H9 (cell line): ENCODE measurements at regions not wholly inside any gene's neighbourhood (a gene's known extent, or its start where the extent isn't known, plus 50 kb on each side); places are given as distances from the start of the nearest gene placed in this dataset.

ENCODE experiments used
- DNase-seq: peaks from one replicate; pipeline ENCODE4 v3.0.0-alpha.2; 2017
- H2AFZ ChIP-seq: one replicate; pipeline ENCODE4 v1.6.1; 2013; ENCODE audit warnings: mild to moderate bottlenecking, low read length, control low read depth, moderate library complexity
- H2AK5ac ChIP-seq: 2 replicates; pipeline ENCODE4 v1.6.1; 2013; ENCODE audit warnings: low read length, control low read depth, mixed read lengths; ENCODE audit not compliant: insufficient read length
- H2BK120ac ChIP-seq: one replicate; pipeline ENCODE4 v1.6.1; 2013; ENCODE audit warnings: low read depth, mild to moderate bottlenecking, low read length, control low read depth, inconsistent platforms; ENCODE audit not compliant: poor library complexity, severe bottlenecking
- H2BK12ac ChIP-seq: 2 replicates; pipeline ENCODE4 v1.6.1; 2013; ENCODE audit warnings: low read length, control low read depth, mixed read lengths, low read depth; ENCODE audit not compliant: insufficient read length
- H2BK15ac ChIP-seq: 2 replicates; pipeline ENCODE4 v1.6.1; 2013; ENCODE audit warnings: low read depth, low read length, control low read depth
- H2BK20ac ChIP-seq: one replicate; pipeline ENCODE4 v1.6.1; 2013; ENCODE audit warnings: low read depth, mild to moderate bottlenecking, low read length, control low read depth, inconsistent platforms; ENCODE audit not compliant: poor library complexity, severe bottlenecking
- H2BK5ac ChIP-seq: 2 replicates; pipeline ENCODE4 v1.6.1; 2013; ENCODE audit warnings: low read length, control low read depth, mixed read lengths; ENCODE audit not compliant: insufficient read length
- H3K14ac ChIP-seq: 2 replicates; pipeline ENCODE4 v1.6.1; 2013; ENCODE audit warnings: low read length, control low read depth; ENCODE audit not compliant: insufficient read depth
- H3K18ac ChIP-seq: 2 replicates; pipeline ENCODE4 v1.6.1; 2013; ENCODE audit warnings: low read depth, mild to moderate bottlenecking, mixed read lengths, low read length, control low read depth; ENCODE audit not compliant: insufficient read length
- H3K23ac ChIP-seq: 2 replicates; pipeline ENCODE4 v1.6.1; 2013; ENCODE audit warnings: low read length, control low read depth, mixed read lengths, low read depth; ENCODE audit not compliant: insufficient read length
- H3K23me2 ChIP-seq: 2 replicates; pipeline ENCODE4 v1.6.1; 2013; ENCODE audit warnings: low read depth, mild to moderate bottlenecking, mixed read lengths, low read length, control low read depth; ENCODE audit not compliant: insufficient read length, poor library complexity, severe bottlenecking
- H3K27ac ChIP-seq: 2 replicates; pipeline ENCODE4 v1.5.1; 2013; ENCODE audit warnings: low read length, control low read depth, mixed read lengths, low read depth; ENCODE audit not compliant: insufficient read length
- H3K27me3 ChIP-seq: 2 replicates; pipeline ENCODE4 v1.6.1; 2013; ENCODE audit warnings: low read length, control low read depth, inconsistent platforms; ENCODE audit not compliant: insufficient read depth
- H3K4ac ChIP-seq: 2 replicates; pipeline ENCODE4 v1.6.1; 2013; ENCODE audit warnings: low read depth, mild to moderate bottlenecking, control low read depth, inconsistent platforms, low read length, moderate library complexity
- H3K4me1 ChIP-seq: 2 replicates; pipeline ENCODE4 v1.6.1; 2013; ENCODE audit warnings: low read length, control low read depth, inconsistent platforms; ENCODE audit not compliant: insufficient read depth
- H3K4me2 ChIP-seq: 2 replicates; pipeline ENCODE4 v1.6.1; 2013; ENCODE audit warnings: low read length, control low read depth, mixed read lengths; ENCODE audit not compliant: insufficient read length, insufficient read depth
- H3K56ac ChIP-seq: 2 replicates; pipeline ENCODE4 v1.6.1; 2013; ENCODE audit warnings: low read depth, mild to moderate bottlenecking, mixed read lengths, low read length, control low read depth; ENCODE audit not compliant: insufficient read length
- H3K79me1 ChIP-seq: 2 replicates; pipeline ENCODE4 v1.6.1; 2013; ENCODE audit warnings: low read depth, mild to moderate bottlenecking, moderate library complexity, low read length, control low read depth, inconsistent platforms; ENCODE audit not compliant: insufficient read depth, poor library complexity, severe bottlenecking
- H3K79me2 ChIP-seq: 2 replicates; pipeline ENCODE4 v1.6.1; 2013; ENCODE audit warnings: low read length, control low read depth, inconsistent platforms; ENCODE audit not compliant: insufficient read depth
- H3K9ac ChIP-seq: 2 replicates; pipeline ENCODE4 v1.6.1; 2013; ENCODE audit warnings: low read length, control low read depth, mixed read lengths; ENCODE audit not compliant: insufficient read length; ENCODE audit errors: extremely low read depth
- H3K9me3 ChIP-seq: one replicate; pipeline ENCODE4 v1.6.1; 2013; ENCODE audit warnings: low read depth, low read length, inconsistent platforms; ENCODE audit not compliant: control insufficient read depth
- H3T11ph ChIP-seq: one replicate; pipeline ENCODE4 v1.6.1; 2013; ENCODE audit warnings: mild to moderate bottlenecking, low read length, control low read depth, inconsistent platforms
- H4K20me1 ChIP-seq: one replicate; pipeline ENCODE4 v1.6.1; 2013; ENCODE audit not compliant: control insufficient read depth, insufficient read length, insufficient read depth
- H4K5ac ChIP-seq: 2 replicates; pipeline ENCODE4 v1.6.1; 2013; ENCODE audit warnings: low read depth, mild to moderate bottlenecking, mixed read lengths, low read length, control low read depth; ENCODE audit not compliant: insufficient read length
- H4K8ac ChIP-seq: replicated peaks from 2 replicates; pipeline ENCODE4 v1.6.1; 2013; ENCODE audit warnings: low read length, control low read depth, mixed read lengths, low read depth; ENCODE audit not compliant: insufficient read length
- H4K91ac ChIP-seq: 2 replicates; pipeline ENCODE4 v1.6.1; 2013; ENCODE audit warnings: low read depth, mild to moderate bottlenecking, moderate library complexity, mixed read lengths, low read length, control low read depth; ENCODE audit not compliant: insufficient read length
- H3K27ac Mint-ChIP-seq, 3 experiments: 2 replicates in 2 of 3; 3 replicates in 1 of 3; pipeline ENCODE4 v1.8.0; 2020 to 2021; ENCODE audit warnings: mixed read lengths in 3 of 3, mild to moderate bottlenecking in 1 of 3, moderate library complexity in 1 of 3
- H3K27me3 Mint-ChIP-seq: 2 replicates; pipeline ENCODE4 v1.8.0; 2021; ENCODE audit warnings: low read depth, mild to moderate bottlenecking, moderate library complexity, mixed read lengths
- H3K36me3 Mint-ChIP-seq, 3 experiments: 2 replicates in 2 of 3; 3 replicates in 1 of 3; pipeline ENCODE4 v1.8.0; 2020 to 2021; ENCODE audit warnings: low read depth in 3 of 3, mixed read lengths in 3 of 3; ENCODE audit not compliant: insufficient read depth in 1 of 3
- H3K4me1 Mint-ChIP-seq, 2 experiments: 2 replicates each; pipeline ENCODE4 v1.8.0; 2020; ENCODE audit warnings: mixed read lengths in 2 of 2
- H3K4me3 Mint-ChIP-seq, 2 experiments: 2 replicates in 1 of 2; 3 replicates in 1 of 2; pipeline ENCODE4 v1.8.0; 2020 to 2021; ENCODE audit warnings: mild to moderate bottlenecking in 2 of 2, mixed read lengths in 2 of 2, moderate library complexity in 1 of 2
- H3K9me3 Mint-ChIP-seq, 2 experiments: 2 replicates in 1 of 2; 3 replicates in 1 of 2; pipeline ENCODE4 v1.8.0; 2020; ENCODE audit warnings: mild to moderate bottlenecking in 2 of 2, mixed read lengths in 2 of 2, moderate library complexity in 1 of 2
- WGBS: extraction: QIAGEN DNeasy Blood & Tissue Kit; methylation state at CpG from one replicate; pipeline ENCODE4 v1.1.7; 2013; ENCODE audit warnings: missing lambda C conversion rate, low lambda C conversion rate, mixed read lengths; ENCODE audit not compliant: insufficient read length; ENCODE audit errors: extremely low coverage; 5-methylcytosine and 5-hydroxymethylcytosine counted together
- TF ChIP-seq, protein P1 (sequence below): fragments of 200-600 bp; sonication (generic); conservative IDR thresholded peaks from 3 replicates; pipeline ENCODE4 v1.8.0; 2021; ENCODE audit warnings: antibody characterized with exemption, mild to moderate bottlenecking

DNA sequence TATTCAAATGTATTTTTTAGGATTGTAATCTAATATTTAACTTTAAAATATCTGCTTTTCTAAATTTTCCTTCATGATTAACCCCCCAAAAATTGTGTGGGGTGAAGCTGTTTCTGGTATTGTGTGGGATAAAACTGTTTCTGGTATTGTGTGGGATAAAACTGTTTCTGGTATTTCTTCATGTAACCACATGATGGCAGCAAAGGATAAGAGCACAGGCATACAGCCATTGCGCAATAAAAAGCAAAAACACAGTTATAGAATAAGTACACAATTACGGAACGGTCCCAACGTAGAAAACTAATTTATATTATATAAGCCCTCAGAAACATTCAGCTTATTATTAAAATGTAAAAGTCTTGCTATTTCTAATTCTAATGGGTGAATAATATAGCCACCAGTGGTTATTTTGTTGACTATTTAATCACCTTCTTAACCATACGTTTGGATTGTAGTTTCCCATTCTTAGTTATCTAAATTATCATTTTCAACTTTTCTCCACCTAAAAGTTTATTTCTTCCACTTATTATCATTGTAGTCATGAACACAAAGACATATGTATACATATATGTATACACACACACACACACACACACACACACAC lies 333.9 kb upstream of the FSTL5 start:
- no peaks in the 10 kb centered on the region for H4K20me1 ChIP-seq
- H3K23ac ChIP-seq: no peak overlapping the region
- no peaks in the 10 kb centered on the region for H3K79me1 ChIP-seq
- H3K27ac Mint-ChIP-seq: no peak overlapping the region
- no peak overlapping the region for H4K8ac ChIP-seq
- no peak overlapping the region for H3K18ac ChIP-seq
- DNase-seq: no peak
- no peak overlapping the region for H3T11ph ChIP-seq
- no peak overlapping the region for H3K4me3 Mint-ChIP-seq
- no peak overlapping the region for H2BK15ac ChIP-seq
- peaks cover 0 to 2% (median under 1%) of the 10 kb centered on the region in 3 experiments; a peak in 2 of 7 replicates for H3K36me3 Mint-ChIP-seq
- no peaks in the 10 kb centered on the region for H3K27me3 Mint-ChIP-seq
- no peak overlapping the region for H3K4me2 ChIP-seq
- H3K4me1 ChIP-seq: no peaks in the 10 kb centered on the region
- H3K4me1 Mint-ChIP-seq: no peaks in the 10 kb centered on the region
- H3K9ac ChIP-seq: no peak overlapping the region
- no peak overlapping the region for H3K56ac ChIP-seq
- H2AK5ac ChIP-seq: no peak overlapping the region
- H3K27me3 ChIP-seq: no peaks in the 10 kb centered on the region
- no peak overlapping the region for H3K4ac ChIP-seq
- no peak overlapping the region for H3K27ac ChIP-seq
- no peak overlapping the region for H2BK12ac ChIP-seq
- H3K14ac ChIP-seq: no peak overlapping the region
- H4K5ac ChIP-seq: no peak overlapping the region
- H3K9me3 Mint-ChIP-seq: peaks cover 1% of the 10 kb centered on the region in 2 experiments; a peak in 4 of 5 replicates
- H3K23me2 ChIP-seq: no peaks in the 10 kb centered on the region
- TF ChIP-seq, protein P1, sequence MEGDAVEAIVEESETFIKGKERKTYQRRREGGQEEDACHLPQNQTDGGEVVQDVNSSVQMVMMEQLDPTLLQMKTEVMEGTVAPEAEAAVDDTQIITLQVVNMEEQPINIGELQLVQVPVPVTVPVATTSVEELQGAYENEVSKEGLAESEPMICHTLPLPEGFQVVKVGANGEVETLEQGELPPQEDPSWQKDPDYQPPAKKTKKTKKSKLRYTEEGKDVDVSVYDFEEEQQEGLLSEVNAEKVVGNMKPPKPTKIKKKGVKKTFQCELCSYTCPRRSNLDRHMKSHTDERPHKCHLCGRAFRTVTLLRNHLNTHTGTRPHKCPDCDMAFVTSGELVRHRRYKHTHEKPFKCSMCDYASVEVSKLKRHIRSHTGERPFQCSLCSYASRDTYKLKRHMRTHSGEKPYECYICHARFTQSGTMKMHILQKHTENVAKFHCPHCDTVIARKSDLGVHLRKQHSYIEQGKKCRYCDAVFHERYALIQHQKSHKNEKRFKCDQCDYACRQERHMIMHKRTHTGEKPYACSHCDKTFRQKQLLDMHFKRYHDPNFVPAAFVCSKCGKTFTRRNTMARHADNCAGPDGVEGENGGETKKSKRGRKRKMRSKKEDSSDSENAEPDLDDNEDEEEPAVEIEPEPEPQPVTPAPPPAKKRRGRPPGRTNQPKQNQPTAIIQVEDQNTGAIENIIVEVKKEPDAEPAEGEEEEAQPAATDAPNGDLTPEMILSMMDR: peak; percentile 87
- WGBS: no CpG with 5 or more reads among the region's 5 CpGs
- H2BK120ac ChIP-seq: no peak overlapping the region
- no peaks in the 10 kb centered on the region for H3K9me3 ChIP-seq
- no peak overlapping the region for H2BK5ac ChIP-seq
- H2BK20ac ChIP-seq: no peak overlapping the region
- no peaks in the 10 kb centered on the region for H3K79me2 ChIP-seq
- no peak overlapping the region for H2AFZ ChIP-seq
- H4K91ac ChIP-seq: no peak overlapping the region
